Neural progenitor cell (in vitro differentiated cells): ENCODE measurements at regions not wholly inside any gene's neighbourhood (a gene's known extent, or its start where the extent isn't known, plus 50 kb on each side); places are given as distances from the start of the nearest gene placed in this dataset.

Experiments
- DNase-seq: peaks from one replicate; pipeline ENCODE4 v3.0.0-alpha.2; 2016; ENCODE audit warnings: low spot score
- H2AFZ ChIP-seq: fragments of 200-600 bp; sonication (generic); replicated peaks from 2 replicates; pipeline ENCODE4 v1.6.1; 2016; ENCODE audit warnings: antibody characterized with exemption
- H3F3A ChIP-seq: fragments of 200-600 bp; sonication (generic); 2 replicates; pipeline ENCODE4 v1.6.1; 2016; ENCODE audit warnings: antibody characterized with exemption, low read depth
- H3K27ac ChIP-seq: fragments of 200-600 bp; sonication (generic); 2 replicates; pipeline ENCODE4 v1.5.1; 2016; ENCODE audit warnings: mild to moderate bottlenecking
- H3K27me3 ChIP-seq: fragments of 200-600 bp; sonication (generic); 2 replicates; pipeline ENCODE4 v1.6.1; 2016; ENCODE audit warnings: mild to moderate bottlenecking, moderate library complexity
- H3K36me3 ChIP-seq: fragments of 200-600 bp; sonication (generic); 2 replicates; pipeline ENCODE4 v1.5.1; 2016
- H3K4me1 ChIP-seq: fragments of 200-600 bp; sonication (generic); 2 replicates; pipeline ENCODE4 v1.6.1; 2016; ENCODE audit warnings: mixed run types
- H3K4me2 ChIP-seq: fragments of 200-600 bp; sonication (generic); 2 replicates; pipeline ENCODE4 v1.6.1; 2016
- H3K4me3 ChIP-seq: fragments of 200-600 bp; sonication (generic); 2 replicates; pipeline ENCODE4 v1.5.1; 2016
- H3K79me2 ChIP-seq: fragments of 200-600 bp; sonication (generic); 2 replicates; pipeline ENCODE4 v1.6.1; 2016; ENCODE audit warnings: low read depth
- H3K9ac ChIP-seq: fragments of 200-600 bp; sonication (generic); 2 replicates; pipeline ENCODE4 v1.6.1; 2016
- H3K9me3 ChIP-seq: fragments of 200-600 bp; sonication (generic); 2 replicates; pipeline ENCODE4 v1.5.1; 2016; ENCODE audit warnings: low read depth
- H4K20me1 ChIP-seq: fragments of 200-600 bp; sonication (generic); 2 replicates; pipeline ENCODE4 v1.6.1; 2016; ENCODE audit warnings: low read depth
- H3K27ac Mint-ChIP-seq: 3 replicates; pipeline ENCODE4 v1.8.0; 2021; ENCODE audit warnings: mixed read lengths
- H3K27me3 Mint-ChIP-seq: 2 replicates; pipeline ENCODE4 v1.8.0; 2022; ENCODE audit warnings: low read depth, mild to moderate bottlenecking, inconsistent platforms, moderate library complexity, mixed read lengths; ENCODE audit not compliant: insufficient read depth
- H3K36me3 Mint-ChIP-seq: 3 replicates; pipeline ENCODE4 v1.8.0; 2021; ENCODE audit warnings: mixed read lengths
- H3K4me1 Mint-ChIP-seq: 3 replicates; pipeline ENCODE4 v1.8.0; 2021; ENCODE audit warnings: mixed read lengths
- H3K4me3 Mint-ChIP-seq: 3 replicates; pipeline ENCODE4 v1.8.0; 2021; ENCODE audit warnings: mild to moderate bottlenecking, moderate library complexity, mixed read lengths
- H3K9me3 Mint-ChIP-seq: 3 replicates; pipeline ENCODE4 v1.8.0; 2020; ENCODE audit warnings: mixed read lengths
- EZH2 ChIP-seq: fragments of 200-600 bp; sonication (generic); IDR thresholded peaks from 2 replicates; pipeline ENCODE4 v1.6.1; 2017; ENCODE audit warnings: antibody characterized with exemption, mild to moderate bottlenecking, moderate library complexity
- EZH2phosphoT487 ChIP-seq: fragments of 200-600 bp; sonication (generic); IDR thresholded peaks from 2 replicates; pipeline ENCODE4 v1.6.1; 2017; ENCODE audit warnings: antibody characterized with exemption
- TF ChIP-seq, protein P1 (sequence below): fragments of 200-600 bp; sonication (generic); IDR thresholded peaks from 2 replicates; pipeline ENCODE4 v1.5.1; 2017; ENCODE audit warnings: antibody characterized with exemption, mild to moderate bottlenecking

DNA sequence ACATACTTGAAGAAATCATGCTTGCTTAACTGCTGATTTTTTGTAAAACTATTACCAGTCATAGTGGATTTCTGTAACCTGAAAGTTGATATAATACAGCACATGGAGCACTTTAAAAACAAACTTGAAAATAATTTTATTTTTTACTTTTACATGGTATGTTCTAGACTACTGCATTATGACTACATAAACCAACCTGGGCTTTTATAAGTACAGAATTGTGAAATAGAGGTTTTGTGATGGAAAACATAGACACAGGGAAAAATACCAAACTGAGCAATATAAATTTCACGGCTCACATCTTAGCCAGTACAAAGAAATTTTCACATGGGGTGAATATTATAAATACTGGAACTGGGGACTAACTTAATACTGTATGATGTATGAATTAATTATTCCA is 59.3 kb upstream of the CTIF start:
- no peaks in the 10 kb centered on the region for H3F3A ChIP-seq
- Mint-ChIP-seq H3K36me3 (no peaks in the 10 kb centered on the region), H3K4me1 (no peaks in the 10 kb centered on the region), H3K27me3 (peaks cover 3% of the 10 kb centered on the region), H3K9me3 (peaks cover 6% of the 10 kb centered on the region), H3K4me3 (no peak overlapping the region), H3K27ac (no peak overlapping the region)
- TF ChIP-seq EZH2: no peak
- no peak for TF ChIP-seq EZH2phosphoT487
- TF ChIP-seq, protein P1, sequence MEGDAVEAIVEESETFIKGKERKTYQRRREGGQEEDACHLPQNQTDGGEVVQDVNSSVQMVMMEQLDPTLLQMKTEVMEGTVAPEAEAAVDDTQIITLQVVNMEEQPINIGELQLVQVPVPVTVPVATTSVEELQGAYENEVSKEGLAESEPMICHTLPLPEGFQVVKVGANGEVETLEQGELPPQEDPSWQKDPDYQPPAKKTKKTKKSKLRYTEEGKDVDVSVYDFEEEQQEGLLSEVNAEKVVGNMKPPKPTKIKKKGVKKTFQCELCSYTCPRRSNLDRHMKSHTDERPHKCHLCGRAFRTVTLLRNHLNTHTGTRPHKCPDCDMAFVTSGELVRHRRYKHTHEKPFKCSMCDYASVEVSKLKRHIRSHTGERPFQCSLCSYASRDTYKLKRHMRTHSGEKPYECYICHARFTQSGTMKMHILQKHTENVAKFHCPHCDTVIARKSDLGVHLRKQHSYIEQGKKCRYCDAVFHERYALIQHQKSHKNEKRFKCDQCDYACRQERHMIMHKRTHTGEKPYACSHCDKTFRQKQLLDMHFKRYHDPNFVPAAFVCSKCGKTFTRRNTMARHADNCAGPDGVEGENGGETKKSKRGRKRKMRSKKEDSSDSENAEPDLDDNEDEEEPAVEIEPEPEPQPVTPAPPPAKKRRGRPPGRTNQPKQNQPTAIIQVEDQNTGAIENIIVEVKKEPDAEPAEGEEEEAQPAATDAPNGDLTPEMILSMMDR: no peak
- H4K20me1 ChIP-seq: no peaks in the 10 kb centered on the region
- no peaks in the 10 kb centered on the region for H3K36me3 ChIP-seq
- no peak overlapping the region for H3K4me2 ChIP-seq
- H3K27ac ChIP-seq: no peak overlapping the region
- H3K27me3 ChIP-seq: no peaks in the 10 kb centered on the region
- no peaks in the 10 kb centered on the region for H3K9me3 ChIP-seq
- no peak overlapping the region for H3K9ac ChIP-seq
- DNase-seq: no peak
- no peaks in the 10 kb centered on the region for H3K79me2 ChIP-seq
- no peak overlapping the region for H2AFZ ChIP-seq
- H3K4me1 ChIP-seq: no peaks in the 10 kb centered on the region
- no peak overlapping the region for H3K4me3 ChIP-seq

DNA sequence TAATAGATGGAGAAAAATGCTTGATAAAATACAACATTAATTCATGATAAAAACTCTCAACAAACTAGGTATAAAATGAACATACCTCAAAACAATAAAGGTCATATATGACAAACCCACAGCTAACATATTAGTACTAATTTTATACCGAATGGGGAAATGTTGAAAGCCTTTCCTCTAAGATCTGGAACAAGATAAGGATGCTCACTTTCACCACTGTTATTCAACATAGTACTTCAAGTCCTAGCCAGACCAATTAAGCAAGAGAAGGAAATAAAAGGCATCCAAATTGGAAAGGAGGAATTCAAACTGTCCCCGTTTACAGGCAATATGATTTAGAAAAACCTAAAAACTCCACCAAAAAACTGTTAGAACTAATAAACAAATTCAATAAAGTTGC is 61.5 kb upstream of the CTIF start:
- H3K36me3 ChIP-seq: no peaks in the 10 kb centered on the region
- no peak overlapping the region for H3K27ac Mint-ChIP-seq
- H3K4me2 ChIP-seq: no peak overlapping the region
- H2AFZ ChIP-seq: no peak overlapping the region
- H3K79me2 ChIP-seq: no peaks in the 10 kb centered on the region
- no peak for TF ChIP-seq EZH2phosphoT487
- TF ChIP-seq, protein P1: no peak
- no peak for TF ChIP-seq EZH2
- peaks cover 7% of the 10 kb centered on the region for H3K9me3 Mint-ChIP-seq
- no peaks in the 10 kb centered on the region for H3K27me3 ChIP-seq
- no peak overlapping the region for H3K27ac ChIP-seq
- H3K9me3 ChIP-seq: no peaks in the 10 kb centered on the region
- H3K9ac ChIP-seq: no peak overlapping the region
- no peak overlapping the region for H3K4me3 ChIP-seq
- H3K4me1 ChIP-seq: no peaks in the 10 kb centered on the region
- no peaks in the 10 kb centered on the region for H4K20me1 ChIP-seq
- no peaks in the 10 kb centered on the region for H3F3A ChIP-seq
- peaks cover 3% of the 10 kb centered on the region for H3K27me3 Mint-ChIP-seq
- H3K4me3 Mint-ChIP-seq: no peak overlapping the region
- H3K4me1 Mint-ChIP-seq: no peaks in the 10 kb centered on the region
- no peaks in the 10 kb centered on the region for H3K36me3 Mint-ChIP-seq
- DNase-seq: no peak

DNA sequence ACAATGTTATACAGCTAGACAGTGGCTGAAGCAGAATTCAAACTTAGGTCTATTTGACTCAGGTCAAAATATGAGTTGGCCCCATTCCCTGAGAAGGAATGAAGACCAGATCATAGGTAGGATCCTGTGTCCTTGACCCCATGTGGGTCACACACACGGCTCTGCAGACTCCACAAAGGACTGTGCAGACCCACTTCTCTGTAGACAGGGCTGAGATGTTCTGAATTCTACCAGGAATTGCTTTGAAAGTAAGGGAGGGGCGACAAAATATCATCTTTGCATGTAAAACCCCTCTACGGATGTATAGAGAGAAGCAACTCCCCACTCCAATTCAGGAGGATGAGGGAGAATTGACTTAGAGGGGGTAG is 62.3 kb upstream of the CTIF start:
- H3K4me2 ChIP-seq: no peak overlapping the region
- H3K79me2 ChIP-seq: no peaks in the 10 kb centered on the region
- no peak overlapping the region for H2AFZ ChIP-seq
- H3K4me3 Mint-ChIP-seq: no peak overlapping the region
- H3K4me3 ChIP-seq: no peak overlapping the region
- H3K36me3 Mint-ChIP-seq: no peaks in the 10 kb centered on the region
- no peak overlapping the region for H3K27ac ChIP-seq
- no peak overlapping the region for H3K27ac Mint-ChIP-seq
- H4K20me1 ChIP-seq: no peaks in the 10 kb centered on the region
- no peaks in the 10 kb centered on the region for H3K4me1 Mint-ChIP-seq
- no peaks in the 10 kb centered on the region for H3K36me3 ChIP-seq
- no peaks in the 10 kb centered on the region for H3F3A ChIP-seq
- H3K4me1 ChIP-seq: no peaks in the 10 kb centered on the region
- TF ChIP-seq EZH2: no peak
- H3K27me3 ChIP-seq: no peaks in the 10 kb centered on the region
- no peaks in the 10 kb centered on the region for H3K9me3 ChIP-seq
- H3K27me3 Mint-ChIP-seq: peaks cover 3% of the 10 kb centered on the region
- no peak overlapping the region for H3K9ac ChIP-seq
- DNase-seq: no peak
- peaks cover 11% of the 10 kb centered on the region for H3K9me3 Mint-ChIP-seq

DNA sequence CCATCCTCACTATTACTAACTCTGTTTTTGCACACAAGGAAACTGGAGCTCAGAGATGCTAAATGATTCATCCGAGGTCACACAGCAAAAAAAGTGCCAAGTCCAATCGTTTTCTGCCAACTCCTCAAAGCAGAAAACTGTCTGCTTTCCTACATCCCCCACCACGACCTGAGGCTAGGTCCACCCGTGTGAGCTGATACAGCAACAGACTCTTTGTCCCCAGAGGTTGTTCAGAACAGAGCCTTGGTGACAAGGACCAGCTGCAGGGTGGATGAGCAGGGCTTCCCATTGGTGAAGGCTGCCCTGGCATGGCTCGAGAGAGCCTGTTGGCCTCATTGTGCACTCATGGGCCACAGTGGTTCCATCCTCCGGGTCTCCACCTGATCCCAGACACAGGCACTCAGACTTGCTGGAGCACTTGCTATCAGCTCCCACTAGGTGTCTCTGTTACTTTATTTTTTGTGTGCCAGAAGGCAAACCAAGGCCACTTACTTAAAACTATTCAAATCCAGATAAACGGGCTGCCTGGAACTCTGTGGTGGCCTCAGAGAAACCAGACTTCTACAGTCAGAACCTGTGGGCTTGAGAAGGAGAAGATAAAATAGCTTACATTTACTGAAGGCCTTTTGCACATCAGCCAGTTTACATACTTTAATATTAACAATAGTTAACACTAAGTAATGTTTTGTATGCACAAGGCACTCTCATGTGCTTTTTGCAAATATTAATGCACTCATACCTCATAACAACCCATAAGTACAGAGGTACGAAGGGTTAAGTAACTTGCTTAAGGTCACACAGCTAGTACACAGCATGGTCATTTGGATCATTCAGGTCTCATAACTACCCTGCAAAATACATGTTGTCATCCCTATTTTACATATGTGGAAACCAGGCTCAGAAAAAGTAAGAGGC is 62.9 kb upstream of the CTIF start:
- H3K27ac ChIP-seq: no peak overlapping the region
- no peak overlapping the region for H3K27ac Mint-ChIP-seq
- H3K9ac ChIP-seq: no peak overlapping the region
- H3K4me2 ChIP-seq: no peak overlapping the region
- no peaks in the 10 kb centered on the region for H3F3A ChIP-seq
- H3K4me3 ChIP-seq: no peak overlapping the region
- no peaks in the 10 kb centered on the region for H3K4me1 Mint-ChIP-seq
- peaks cover 3% of the 10 kb centered on the region for H3K27me3 Mint-ChIP-seq
- no peaks in the 10 kb centered on the region for H3K27me3 ChIP-seq
- H3K79me2 ChIP-seq: no peaks in the 10 kb centered on the region
- no peak overlapping the region for H3K4me3 Mint-ChIP-seq
- no peaks in the 10 kb centered on the region for H3K36me3 Mint-ChIP-seq
- H4K20me1 ChIP-seq: no peaks in the 10 kb centered on the region
- TF ChIP-seq EZH2phosphoT487: no peak
- TF ChIP-seq, protein P1: peak; percentile 91
- peak; percentile 79 for DNase-seq
- peaks cover 11% of the 10 kb centered on the region for H3K9me3 Mint-ChIP-seq
- peak overlapping the region; percentile 66 for H2AFZ ChIP-seq
- no peaks in the 10 kb centered on the region for H3K4me1 ChIP-seq
- no peaks in the 10 kb centered on the region for H3K36me3 ChIP-seq
- no peaks in the 10 kb centered on the region for H3K9me3 ChIP-seq
